H9 (cell line): ENCODE measurements at regions not wholly inside any gene's neighbourhood (a gene's known extent, or its start where the extent isn't known, plus 50 kb on each side); places are given as distances from the start of the nearest gene placed in this dataset.
A peak's percentile ranks its signal among the peaks of the same experiment; 100 is the strongest.

Experiments
- DNase-seq: peaks from one replicate; pipeline ENCODE4 v3.0.0-alpha.2; 2017
- H2AFZ ChIP-seq: one replicate; pipeline ENCODE4 v1.6.1; 2013; ENCODE audit warnings: mild to moderate bottlenecking, low read length, control low read depth, moderate library complexity
- H2AK5ac ChIP-seq: 2 replicates; pipeline ENCODE4 v1.6.1; 2013; ENCODE audit warnings: low read length, control low read depth, mixed read lengths; ENCODE audit not compliant: insufficient read length
- H2BK120ac ChIP-seq: one replicate; pipeline ENCODE4 v1.6.1; 2013; ENCODE audit warnings: low read depth, mild to moderate bottlenecking, low read length, control low read depth, inconsistent platforms; ENCODE audit not compliant: poor library complexity, severe bottlenecking
- H2BK12ac ChIP-seq: 2 replicates; pipeline ENCODE4 v1.6.1; 2013; ENCODE audit warnings: low read length, control low read depth, mixed read lengths, low read depth; ENCODE audit not compliant: insufficient read length
- H2BK15ac ChIP-seq: 2 replicates; pipeline ENCODE4 v1.6.1; 2013; ENCODE audit warnings: low read depth, low read length, control low read depth
- H2BK20ac ChIP-seq: one replicate; pipeline ENCODE4 v1.6.1; 2013; ENCODE audit warnings: low read depth, mild to moderate bottlenecking, low read length, control low read depth, inconsistent platforms; ENCODE audit not compliant: poor library complexity, severe bottlenecking
- H2BK5ac ChIP-seq: 2 replicates; pipeline ENCODE4 v1.6.1; 2013; ENCODE audit warnings: low read length, control low read depth, mixed read lengths; ENCODE audit not compliant: insufficient read length
- H3K14ac ChIP-seq: 2 replicates; pipeline ENCODE4 v1.6.1; 2013; ENCODE audit warnings: low read length, control low read depth; ENCODE audit not compliant: insufficient read depth
- H3K18ac ChIP-seq: 2 replicates; pipeline ENCODE4 v1.6.1; 2013; ENCODE audit warnings: low read depth, mild to moderate bottlenecking, mixed read lengths, low read length, control low read depth; ENCODE audit not compliant: insufficient read length
- H3K23ac ChIP-seq: 2 replicates; pipeline ENCODE4 v1.6.1; 2013; ENCODE audit warnings: low read length, control low read depth, mixed read lengths, low read depth; ENCODE audit not compliant: insufficient read length
- H3K23me2 ChIP-seq: 2 replicates; pipeline ENCODE4 v1.6.1; 2013; ENCODE audit warnings: low read depth, mild to moderate bottlenecking, mixed read lengths, low read length, control low read depth; ENCODE audit not compliant: insufficient read length, poor library complexity, severe bottlenecking
- H3K27ac ChIP-seq: 2 replicates; pipeline ENCODE4 v1.5.1; 2013; ENCODE audit warnings: low read length, control low read depth, mixed read lengths, low read depth; ENCODE audit not compliant: insufficient read length
- H3K27me3 ChIP-seq: 2 replicates; pipeline ENCODE4 v1.6.1; 2013; ENCODE audit warnings: low read length, control low read depth, inconsistent platforms; ENCODE audit not compliant: insufficient read depth
- H3K4ac ChIP-seq: 2 replicates; pipeline ENCODE4 v1.6.1; 2013; ENCODE audit warnings: low read depth, mild to moderate bottlenecking, control low read depth, inconsistent platforms, low read length, moderate library complexity
- H3K4me1 ChIP-seq: 2 replicates; pipeline ENCODE4 v1.6.1; 2013; ENCODE audit warnings: low read length, control low read depth, inconsistent platforms; ENCODE audit not compliant: insufficient read depth
- H3K4me2 ChIP-seq: 2 replicates; pipeline ENCODE4 v1.6.1; 2013; ENCODE audit warnings: low read length, control low read depth, mixed read lengths; ENCODE audit not compliant: insufficient read length, insufficient read depth
- H3K56ac ChIP-seq: 2 replicates; pipeline ENCODE4 v1.6.1; 2013; ENCODE audit warnings: low read depth, mild to moderate bottlenecking, mixed read lengths, low read length, control low read depth; ENCODE audit not compliant: insufficient read length
- H3K79me1 ChIP-seq: 2 replicates; pipeline ENCODE4 v1.6.1; 2013; ENCODE audit warnings: low read depth, mild to moderate bottlenecking, moderate library complexity, low read length, control low read depth, inconsistent platforms; ENCODE audit not compliant: insufficient read depth, poor library complexity, severe bottlenecking
- H3K79me2 ChIP-seq: 2 replicates; pipeline ENCODE4 v1.6.1; 2013; ENCODE audit warnings: low read length, control low read depth, inconsistent platforms; ENCODE audit not compliant: insufficient read depth
- H3K9ac ChIP-seq: 2 replicates; pipeline ENCODE4 v1.6.1; 2013; ENCODE audit warnings: low read length, control low read depth, mixed read lengths; ENCODE audit not compliant: insufficient read length; ENCODE audit errors: extremely low read depth
- H3K9me3 ChIP-seq: one replicate; pipeline ENCODE4 v1.6.1; 2013; ENCODE audit warnings: low read depth, low read length, inconsistent platforms; ENCODE audit not compliant: control insufficient read depth
- H3T11ph ChIP-seq: one replicate; pipeline ENCODE4 v1.6.1; 2013; ENCODE audit warnings: mild to moderate bottlenecking, low read length, control low read depth, inconsistent platforms
- H4K20me1 ChIP-seq: one replicate; pipeline ENCODE4 v1.6.1; 2013; ENCODE audit not compliant: control insufficient read depth, insufficient read length, insufficient read depth
- H4K5ac ChIP-seq: 2 replicates; pipeline ENCODE4 v1.6.1; 2013; ENCODE audit warnings: low read depth, mild to moderate bottlenecking, mixed read lengths, low read length, control low read depth; ENCODE audit not compliant: insufficient read length
- H4K8ac ChIP-seq: replicated peaks from 2 replicates; pipeline ENCODE4 v1.6.1; 2013; ENCODE audit warnings: low read length, control low read depth, mixed read lengths, low read depth; ENCODE audit not compliant: insufficient read length
- H4K91ac ChIP-seq: 2 replicates; pipeline ENCODE4 v1.6.1; 2013; ENCODE audit warnings: low read depth, mild to moderate bottlenecking, moderate library complexity, mixed read lengths, low read length, control low read depth; ENCODE audit not compliant: insufficient read length
- H3K27ac Mint-ChIP-seq, 3 experiments: 2 replicates in 2 of 3; 3 replicates in 1 of 3; pipeline ENCODE4 v1.8.0; 2020 to 2021; ENCODE audit warnings: mixed read lengths in 3 of 3, mild to moderate bottlenecking in 1 of 3, moderate library complexity in 1 of 3
- H3K27me3 Mint-ChIP-seq: 2 replicates; pipeline ENCODE4 v1.8.0; 2021; ENCODE audit warnings: low read depth, mild to moderate bottlenecking, moderate library complexity, mixed read lengths
- H3K36me3 Mint-ChIP-seq, 3 experiments: 2 replicates in 2 of 3; 3 replicates in 1 of 3; pipeline ENCODE4 v1.8.0; 2020 to 2021; ENCODE audit warnings: low read depth in 3 of 3, mixed read lengths in 3 of 3; ENCODE audit not compliant: insufficient read depth in 1 of 3
- H3K4me1 Mint-ChIP-seq, 2 experiments: 2 replicates each; pipeline ENCODE4 v1.8.0; 2020; ENCODE audit warnings: mixed read lengths in 2 of 2
- H3K4me3 Mint-ChIP-seq, 2 experiments: 2 replicates in 1 of 2; 3 replicates in 1 of 2; pipeline ENCODE4 v1.8.0; 2020 to 2021; ENCODE audit warnings: mild to moderate bottlenecking in 2 of 2, mixed read lengths in 2 of 2, moderate library complexity in 1 of 2
- H3K9me3 Mint-ChIP-seq, 2 experiments: 2 replicates in 1 of 2; 3 replicates in 1 of 2; pipeline ENCODE4 v1.8.0; 2020; ENCODE audit warnings: mild to moderate bottlenecking in 2 of 2, mixed read lengths in 2 of 2, moderate library complexity in 1 of 2
- CTCF ChIP-seq: fragments of 200-600 bp; sonication (generic); conservative IDR thresholded peaks from 3 replicates; pipeline ENCODE4 v1.8.0; 2021; ENCODE audit warnings: antibody characterized with exemption, mild to moderate bottlenecking
- WGBS: extraction: QIAGEN DNeasy Blood & Tissue Kit; methylation state at CpG from one replicate; pipeline ENCODE4 v1.1.7; 2013; ENCODE audit warnings: missing lambda C conversion rate, low lambda C conversion rate, mixed read lengths; ENCODE audit not compliant: insufficient read length; ENCODE audit errors: extremely low coverage; 5-methylcytosine and 5-hydroxymethylcytosine counted together

GRCh38 chr12:76666290-76666835 lies 97.6 kb upstream of the ZDHHC17 start:
- Mint-ChIP-seq H3K9me3 (no peaks in the 10 kb centered on the region), H3K4me3 (peak overlapping the region in 1 of 2 experiments; percentile 43; a peak in 1 of 5 replicates), H3K27ac (no peak overlapping the region; a peak in 1 of 7 replicates), H3K27me3 (peaks cover 1% of the 10 kb centered on the region; the same call in 1 of the 2 replicates), H3K4me1 (peaks cover 27 to 29% of the 10 kb centered on the region in 2 experiments), H3K36me3 (no peaks in the 10 kb centered on the region; a peak in 1 of 7 replicates)
- Histone ChIP-seq H3K4me1 (peaks cover 13% of the 10 kb centered on the region; the same call in 1 of the 2 replicates), H2AK5ac (no peak overlapping the region), H2BK20ac (no peak overlapping the region), H2BK120ac (no peak overlapping the region), H3K23me2 (no peaks in the 10 kb centered on the region), H4K5ac (no peak overlapping the region), H2AFZ (no peak overlapping the region), H3K56ac (no peak overlapping the region), H3K4me2 (peak overlapping the region; percentile 56), H3K4ac (no peak overlapping the region), H3T11ph (no peak overlapping the region), H3K23ac (no peak overlapping the region), H3K18ac (no peak overlapping the region), H4K91ac (no peak overlapping the region), H3K79me1 (no peaks in the 10 kb centered on the region), H2BK15ac (no peak overlapping the region), H3K27ac (no peak overlapping the region), H2BK5ac (no peak overlapping the region), H3K9ac (no peak overlapping the region), H3K27me3 (no peaks in the 10 kb centered on the region), H4K8ac (no peak overlapping the region), H3K79me2 (no peaks in the 10 kb centered on the region), H3K14ac (no peak overlapping the region), H3K9me3 (no peaks in the 10 kb centered on the region), H2BK12ac (no peak overlapping the region), H4K20me1 (no peaks in the 10 kb centered on the region)
- no peak for DNase-seq
- no CpG with 5 or more reads among the region's 6 CpGs for WGBS
- no peak for TF ChIP-seq CTCF
